Testis (tissue), 2 donors: ENCODE measurements at regions not wholly inside any gene's neighbourhood (a gene's known extent, or its start where the extent isn't known, plus 50 kb on each side); places are given as distances from the start of the nearest gene placed in this dataset.

Experiments
- DNase-seq: peaks from one replicate; pipeline ENCODE4 v3.0.0-alpha.2; 2019
- H3K27ac ChIP-seq, 2 donors: fragments of 200-600 bp; sonication (generic); one replicate each; pipeline ENCODE4 v1.5.1; 2019
- H3K27me3 ChIP-seq: fragments of 200-600 bp; sonication (generic); one replicate; pipeline ENCODE4 v1.5.1; 2019
- H3K36me3 ChIP-seq: fragments of 200-600 bp; sonication (generic); one replicate; pipeline ENCODE4 v1.5.1; 2017; ENCODE audit warnings: low read depth; ENCODE audit errors: missing control alignments
- H3K4me1 ChIP-seq: fragments of 200-600 bp; sonication (generic); one replicate; pipeline ENCODE4 v1.5.1; 2019
- H3K4me3 ChIP-seq, 2 donors: fragments of 200-600 bp; sonication (generic); one replicate each; pipeline ENCODE4 v1.5.1; 2017 to 2019
- H3K9me3 ChIP-seq: fragments of 200-600 bp; sonication (generic); one replicate; pipeline ENCODE4 v1.5.1; 2017
- CTCF ChIP-seq, 3 experiments: fragments of 450-650 bp in 2 of 3; fragments of 200-600 bp in 1 of 3; sonication (generic) in 1 of 3; IDR thresholded peaks; one replicate each; pipeline ENCODE4 v1.5.1; 2016 to 2019; ENCODE audit warnings: antibody characterized with exemption in 3 of 3, mild to moderate bottlenecking in 2 of 3, moderate library complexity in 1 of 3
- POLR2A ChIP-seq: fragments of 450-650 bp; IDR thresholded peaks from one replicate; pipeline ENCODE4 v1.6.1; 2017; ENCODE audit warnings: antibody characterized with exemption, mild to moderate bottlenecking, moderate library complexity
- WGBS, 2 donors: methylation state at CpG; one replicate each; pipeline ENCODE4 v1.1.5; 2018; 5-methylcytosine and 5-hydroxymethylcytosine counted together
- intact Hi-C: fragments of 100-400 bp; cut with DNase I; formaldehyde crosslinking; loops from one replicate; pipeline ENCODE4 v1.15.1; 2023; ENCODE audit warnings: low total_unique reads

DNA sequence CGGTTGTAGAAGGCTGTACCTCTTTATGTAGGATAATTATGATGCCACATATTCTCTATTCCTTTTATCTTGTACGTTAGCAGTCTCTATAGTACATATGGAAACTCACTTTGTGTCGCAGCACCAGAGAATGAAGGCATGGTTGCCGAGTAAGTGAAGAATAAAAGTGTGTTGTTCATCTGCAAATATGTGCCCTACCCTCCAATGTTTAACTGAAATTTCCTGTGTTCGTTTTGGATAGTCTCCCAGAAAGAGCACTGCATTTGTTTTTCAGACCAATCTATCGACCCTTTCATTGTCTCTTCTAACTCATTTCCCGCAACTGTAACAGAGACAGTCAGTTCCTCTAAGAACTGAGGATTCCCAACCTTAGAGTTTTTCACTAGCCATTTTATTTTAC lies 592.8 kb downstream of the TUSC7 start:
- H3K9me3 ChIP-seq, result no peaks in the 10 kb centered on the region
- H3K27ac ChIP-seq, result no peak overlapping the region
- 71 to 78% methylated on average over 7 of the region's 7 CpGs for WGBS, 2 donors
- H3K27me3 ChIP-seq, result no peaks in the 10 kb centered on the region
- TF ChIP-seq CTCF (IDR thresholded peaks at IDR 0.05) (no peak), POLR2A (no peak)
- DNase-seq, result no peak
- H3K4me3 ChIP-seq, result no peak overlapping the region
- intact Hi-C loops, result no loop called here
- H3K36me3 ChIP-seq, result no peaks in the 10 kb centered on the region
- H3K4me1 ChIP-seq, result no peaks in the 10 kb centered on the region

- intact Hi-C loops, result no loop called here
- 88 to 100% methylated on average over 1 of the region's 1 CpG for WGBS, 2 donors
Observed at GRCh38 chr3:117303443-117303842, 593.9 kb downstream of the TUSC7 start.

GRCh38 chr3:117304681-117305080 lies 595.1 kb downstream of the TUSC7 start:
- no peak for TF ChIP-seq CTCF (IDR thresholded peaks at IDR 0.05)
- no peak for TF ChIP-seq POLR2A
- WGBS, 2 donors, result 49 to 54% methylated on average over 2 of the region's 2 CpGs
- no peak overlapping the region for H3K27ac ChIP-seq
- no peaks in the 10 kb centered on the region for H3K27me3 ChIP-seq
- H3K36me3 ChIP-seq, result no peaks in the 10 kb centered on the region
- H3K4me3 ChIP-seq, result no peak overlapping the region
- no peak for DNase-seq
- intact Hi-C loops, result no loop called here
- H3K4me1 ChIP-seq, result no peaks in the 10 kb centered on the region
- H3K9me3 ChIP-seq, result no peaks in the 10 kb centered on the region

More at GRCh38 chr3:117303443-117303842, 593.9 kb downstream of the TUSC7 start:
- no peak for DNase-seq
- Histone ChIP-seq H3K4me3 (no peak overlapping the region), H3K36me3 (no peaks in the 10 kb centered on the region), H3K27ac (no peak overlapping the region), H3K9me3 (no peaks in the 10 kb centered on the region), H3K4me1 (no peaks in the 10 kb centered on the region), H3K27me3 (no peaks in the 10 kb centered on the region)
- TF ChIP-seq CTCF (IDR thresholded peaks at IDR 0.05), result no peak
- TF ChIP-seq POLR2A, result no peak

DNA sequence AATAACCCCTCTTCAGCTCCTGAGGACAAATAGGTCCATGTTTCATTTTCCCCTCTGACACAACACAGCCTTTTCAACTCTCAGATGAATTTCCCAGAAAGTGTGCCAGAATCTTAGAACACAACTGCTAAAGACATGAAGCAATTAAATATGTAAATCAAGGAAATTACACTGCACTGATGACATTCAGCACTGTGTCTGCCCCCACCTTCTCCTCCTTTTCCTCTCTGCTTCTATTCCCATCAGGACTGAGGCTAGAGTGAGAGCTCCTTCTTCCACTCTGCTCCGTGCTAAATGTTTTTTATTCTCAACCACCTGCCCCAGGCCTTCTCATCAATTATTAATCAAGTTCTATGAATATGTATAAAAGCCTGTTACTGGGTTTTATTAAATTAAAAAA lies 596.1 kb downstream of the TUSC7 start:
- no peaks in the 10 kb centered on the region for H3K4me1 ChIP-seq
- intact Hi-C loops, result no loop called here
- no peak for TF ChIP-seq POLR2A
- TF ChIP-seq CTCF (IDR thresholded peaks at IDR 0.05), result no peak
- H3K36me3 ChIP-seq, result no peaks in the 10 kb centered on the region
- H3K4me3 ChIP-seq, result no peak overlapping the region
- H3K27me3 ChIP-seq, result no peaks in the 10 kb centered on the region
- H3K9me3 ChIP-seq, result no peaks in the 10 kb centered on the region
- H3K27ac ChIP-seq, result no peak overlapping the region
- no peak for DNase-seq
- WGBS, 2 donors, result 76 to 77% methylated on average over 1 of the region's 1 CpG

DNA sequence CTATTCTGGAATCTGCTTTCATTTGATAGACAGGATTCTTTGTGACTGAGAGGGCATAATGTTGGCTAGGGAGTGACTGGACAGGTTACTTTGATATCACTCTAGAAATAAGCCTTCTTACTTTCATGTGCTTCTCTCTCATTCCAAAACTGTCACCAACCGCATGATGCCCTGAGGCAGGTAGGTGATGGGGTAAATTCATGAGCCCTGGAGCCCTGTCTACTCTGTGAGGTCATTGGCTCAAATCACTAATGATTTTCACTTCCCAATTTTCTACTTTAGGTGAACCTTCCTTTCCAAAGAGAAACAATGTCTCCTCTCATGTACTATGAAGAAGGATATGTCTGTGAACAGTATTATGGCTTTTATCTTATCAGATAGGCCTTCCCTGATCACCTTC lies 596.7 kb downstream of the TUSC7 start:
- no peaks in the 10 kb centered on the region for H3K36me3 ChIP-seq
- no peak overlapping the region for H3K27ac ChIP-seq
- intact Hi-C loops, result no loop called here
- no peak for TF ChIP-seq CTCF (IDR thresholded peaks at IDR 0.05)
- TF ChIP-seq POLR2A, result no peak
- H3K4me1 ChIP-seq, result no peaks in the 10 kb centered on the region
- DNase-seq, result no peak
- no peaks in the 10 kb centered on the region for H3K9me3 ChIP-seq
- H3K4me3 ChIP-seq, result no peak overlapping the region
- WGBS, 2 donors, result 100% methylated on average over 1 of the region's 1 CpG
- no peaks in the 10 kb centered on the region for H3K27me3 ChIP-seq
